Ovary (tissue), 3 donors: ENCODE measurements at regions not wholly inside any gene's neighbourhood (a gene's known extent, or its start where the extent isn't known, plus 50 kb on each side); places are given as distances from the start of the nearest gene placed in this dataset.

Experiments
- CTCF ChIP-seq, 3 donors: fragments of 450-650 bp in 2 of 3; fragments of 200-600 bp in 1 of 3; IDR thresholded peaks; one replicate each; pipeline versions ENCODE4 v1.5.1 to v1.8.0; 2016 to 2022; ENCODE audit warnings: antibody characterized with exemption in 3 of 3, mild to moderate bottlenecking in 1 of 3
- EP300 ChIP-seq: sonication (generic); formaldehyde crosslinking; IDR thresholded peaks from one replicate; pipeline ENCODE4 v1.6.1; 2017; ENCODE audit warnings: antibody characterized with exemption
- POLR2A ChIP-seq: fragments of 450-650 bp; IDR thresholded peaks from one replicate; pipeline ENCODE4 v1.6.1; 2017; ENCODE audit warnings: antibody characterized with exemption, mild to moderate bottlenecking, moderate library complexity
- donor health status: DM: no; HTN: no; CAD: no.

- TF ChIP-seq CTCF (IDR thresholded peaks at IDR 0.05) (no peak), POLR2A (no peak), EP300 (no peak)
Observed at GRCh38 chr4:20617678-20618396, 82.4 kb upstream of the PACRGL start.
